Hematopoietic multipotent progenitor cell treated with erythropoietin and hydrocortisone succinate and interleukin-3 and kit ligand, for 4 days (in vitro differentiated cells): ENCODE measurements at regions not wholly inside any gene's neighbourhood (a gene's known extent, or its start where the extent isn't known, plus 50 kb on each side); places are given as distances from the start of the nearest gene placed in this dataset.
"Not testable (repeated sequence)": the region's sequence is repeated elsewhere in the genome, so short reads cannot be mapped to it uniquely, and the experiment has no call there.

Source experiments
- DNase-seq: peaks from one replicate; pipeline ENCODE4 v3.0.0-alpha.2; 2015

DNA sequence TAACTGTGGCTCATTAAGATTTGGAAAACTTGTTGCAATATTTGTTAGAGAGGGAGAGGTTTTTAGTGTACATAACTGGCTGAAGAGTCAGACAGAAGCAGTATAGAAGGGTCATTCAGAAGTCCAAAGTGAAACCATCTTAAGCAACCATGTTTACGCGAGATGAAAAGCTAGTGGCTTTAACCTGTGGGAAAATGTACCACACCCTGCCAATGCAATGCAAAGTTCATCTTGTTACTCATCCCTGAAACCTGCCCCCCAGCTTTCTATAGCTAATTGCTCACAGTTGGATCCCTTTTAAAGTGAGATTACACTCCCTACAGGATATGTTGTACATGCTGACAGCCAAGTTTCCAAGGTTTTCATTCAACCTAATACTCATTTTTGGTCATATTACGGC lies 96.7 kb upstream of the RAPGEF2 start:
- no peak for DNase-seq

DNA sequence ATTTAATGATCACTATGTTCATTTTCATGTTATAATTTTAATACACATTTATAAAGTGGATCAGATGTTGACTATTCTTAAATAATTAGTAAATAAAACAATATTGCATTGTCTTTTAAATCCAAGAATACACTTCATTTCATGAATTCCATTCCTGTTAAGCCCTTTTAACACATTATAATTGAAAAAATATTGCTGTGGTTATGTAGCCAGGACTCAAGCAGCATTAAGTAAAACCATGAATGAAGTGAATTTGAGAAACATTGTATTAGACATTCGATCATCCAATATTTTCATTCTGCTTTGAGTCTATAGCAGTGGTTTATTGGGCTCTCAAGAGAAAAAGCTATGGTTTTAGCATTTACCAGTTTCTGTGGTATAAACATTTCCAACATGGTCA lies 94.2 kb upstream of the RAPGEF2 start:
- DNase-seq: no peak

DNA sequence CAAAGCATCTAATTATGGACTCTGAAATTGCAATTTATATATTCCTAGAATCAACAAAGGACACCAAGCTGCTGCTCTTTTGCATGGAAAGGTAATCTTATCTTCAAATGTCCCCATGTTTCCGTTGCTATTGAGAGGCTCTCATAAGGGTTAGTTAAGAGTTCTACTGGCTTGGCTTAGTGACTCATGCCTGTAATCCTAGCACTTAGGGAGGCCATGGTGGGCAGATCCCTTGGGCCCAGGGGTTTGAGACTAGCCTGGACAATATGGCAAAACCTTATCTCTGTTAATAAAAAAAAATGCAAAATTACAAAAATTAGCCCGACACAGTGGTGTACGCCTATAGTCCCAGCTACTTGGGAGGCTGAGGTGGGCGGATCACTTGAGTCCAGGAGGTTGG lies 93.4 kb upstream of the RAPGEF2 start:
- DNase-seq: no peak

DNA sequence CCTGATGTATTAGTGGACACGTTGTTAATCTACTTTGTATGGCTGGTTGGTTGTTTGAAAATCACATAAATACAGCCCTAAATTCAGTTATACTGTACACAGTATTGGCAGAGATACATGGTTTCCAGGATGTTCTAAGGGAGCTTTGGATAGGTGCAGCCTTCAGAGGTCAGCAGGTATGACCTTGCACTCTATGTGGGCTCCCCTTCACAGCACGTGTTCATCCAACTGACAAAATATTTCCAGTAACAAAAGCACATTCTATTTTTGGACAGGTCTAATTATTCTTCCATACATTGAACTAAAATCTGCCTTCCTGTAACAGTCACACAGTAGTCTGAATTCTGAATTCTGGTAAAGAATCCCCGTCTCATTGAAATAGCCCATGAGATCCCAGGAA lies 92.8 kb upstream of the RAPGEF2 start:
- no peak for DNase-seq

DNA sequence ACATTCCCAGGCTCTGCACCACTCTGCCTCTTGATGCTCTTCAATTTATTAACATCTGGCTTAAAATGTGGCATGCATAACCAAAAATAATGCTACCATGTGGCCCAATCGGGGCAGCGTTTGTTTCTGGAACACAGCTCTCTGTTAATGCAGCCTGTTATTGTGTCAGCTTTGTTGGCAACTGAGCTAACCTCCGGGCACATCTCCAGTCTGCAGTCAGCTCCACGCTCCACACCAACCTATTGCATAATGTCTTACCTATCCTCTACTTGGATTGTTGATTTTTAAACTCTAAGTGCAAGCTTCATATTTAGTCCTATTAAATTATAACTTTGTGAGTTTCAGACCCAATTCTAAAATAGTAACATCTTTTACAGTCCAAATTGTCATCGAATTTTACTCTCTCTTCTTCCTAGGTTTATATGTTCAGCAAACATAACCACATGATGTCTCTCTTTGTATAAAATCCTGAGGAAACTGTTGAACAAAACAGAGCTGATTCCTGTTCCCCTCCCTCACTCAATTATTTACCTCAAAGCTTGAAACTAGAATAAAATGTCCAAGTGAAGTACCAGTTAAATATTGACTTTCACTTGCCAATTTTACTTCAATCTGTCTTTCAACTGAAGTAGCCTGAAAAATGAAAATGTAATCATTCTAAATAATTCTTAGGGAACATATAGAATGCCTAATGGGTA lies 92.2 kb upstream of the RAPGEF2 start:
- DNase-seq: no peak

DNA sequence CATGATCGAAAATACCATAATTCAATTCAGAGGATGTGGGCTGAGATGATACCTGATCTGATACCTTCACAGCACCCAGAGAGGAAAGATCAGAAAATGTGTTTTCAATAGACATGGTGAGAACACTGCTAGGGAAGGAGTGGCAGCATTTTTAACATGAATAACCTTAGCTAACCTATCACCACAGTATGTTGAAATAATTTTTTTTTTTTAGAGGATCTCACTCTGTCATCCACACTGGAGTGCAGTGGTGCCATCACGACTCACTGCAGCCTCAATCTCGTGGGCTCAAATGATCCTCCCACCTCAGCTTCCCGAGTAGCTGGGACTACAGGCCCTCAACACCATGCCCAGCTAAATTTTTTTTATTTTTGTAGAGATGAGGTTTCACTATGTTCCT lies 90.5 kb upstream of the RAPGEF2 start:
- no peak for DNase-seq

DNA sequence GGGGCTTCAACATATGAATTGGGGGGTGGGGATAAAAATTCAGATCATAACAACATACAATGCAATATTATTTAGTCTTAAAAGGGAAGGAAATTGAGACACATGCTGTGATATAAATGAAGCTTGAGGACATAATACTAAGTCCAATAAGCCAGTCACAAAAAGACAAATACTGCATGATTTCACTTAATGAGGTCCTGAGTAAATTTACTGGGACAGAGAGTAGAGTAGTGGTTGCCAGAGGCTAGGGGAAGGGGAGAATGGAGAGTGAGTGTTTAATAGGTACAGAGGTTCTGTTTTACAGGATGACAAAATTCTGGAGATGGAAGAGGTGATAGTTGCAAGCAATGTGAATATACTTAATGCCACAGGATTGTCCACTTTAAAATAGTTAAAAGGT lies 89.2 kb upstream of the RAPGEF2 start:
- no peak for DNase-seq

DNA sequence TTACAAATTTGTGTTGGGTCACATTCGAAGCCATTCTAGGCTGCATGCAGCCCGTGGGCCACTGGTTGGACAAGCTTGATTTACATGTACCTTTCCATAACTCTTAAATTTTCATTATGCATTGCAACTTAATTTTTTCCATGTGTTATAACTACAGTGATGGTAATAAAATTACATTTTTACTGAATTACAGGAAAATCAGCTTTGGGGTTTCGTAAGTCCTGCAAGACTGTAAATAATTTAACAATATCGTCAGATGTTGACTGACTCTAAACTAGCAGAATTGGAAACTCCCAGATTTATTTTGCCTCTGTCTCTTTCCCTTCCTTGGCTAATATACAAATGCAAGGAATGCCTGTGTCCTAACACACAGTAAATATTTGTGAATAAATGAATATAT lies 88.0 kb upstream of the RAPGEF2 start:
- no peak for DNase-seq

DNA sequence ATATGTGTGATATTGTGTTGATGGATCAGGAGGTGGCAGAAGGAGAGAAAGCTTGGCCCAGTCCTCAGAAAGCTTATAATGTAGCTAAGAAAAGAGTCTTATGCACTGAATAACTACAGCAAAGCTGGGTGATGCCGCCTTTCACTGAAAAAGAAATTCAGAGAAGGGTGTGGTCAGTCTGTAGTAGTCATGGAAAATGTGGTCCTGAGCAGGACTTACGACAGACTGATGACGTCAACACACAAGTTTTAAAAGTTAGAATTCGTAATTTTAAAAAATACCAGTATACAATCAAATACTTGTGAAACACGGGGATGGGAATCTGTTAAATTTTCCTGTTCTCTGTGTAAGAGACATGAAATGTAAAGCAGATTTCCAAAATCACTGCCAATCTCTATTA lies 87.0 kb upstream of the RAPGEF2 start:
- peak; percentile 41 for DNase-seq

DNA sequence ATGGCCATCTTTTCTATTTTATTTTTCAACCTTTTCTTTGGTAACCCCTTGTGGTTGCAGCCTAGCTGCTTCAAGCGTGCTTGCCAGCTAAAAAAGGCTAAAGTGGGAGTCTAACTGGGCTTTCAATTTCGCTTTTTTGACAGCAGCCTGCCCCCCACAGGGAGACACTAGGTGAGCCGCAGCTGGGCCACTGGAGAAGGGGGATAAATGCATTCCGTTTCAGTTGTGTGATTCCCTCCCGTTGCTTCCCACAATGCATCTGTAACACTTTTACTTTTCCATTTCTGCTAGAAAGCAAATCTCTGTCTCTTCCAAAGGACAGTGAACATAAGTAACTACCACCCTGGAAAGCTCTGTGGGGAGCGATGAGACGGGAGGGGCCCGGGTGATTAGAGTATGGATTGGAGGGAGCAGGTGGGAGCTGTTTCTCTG lies 86.3 kb upstream of the RAPGEF2 start:
- DNase-seq: peak; percentile 34

DNA sequence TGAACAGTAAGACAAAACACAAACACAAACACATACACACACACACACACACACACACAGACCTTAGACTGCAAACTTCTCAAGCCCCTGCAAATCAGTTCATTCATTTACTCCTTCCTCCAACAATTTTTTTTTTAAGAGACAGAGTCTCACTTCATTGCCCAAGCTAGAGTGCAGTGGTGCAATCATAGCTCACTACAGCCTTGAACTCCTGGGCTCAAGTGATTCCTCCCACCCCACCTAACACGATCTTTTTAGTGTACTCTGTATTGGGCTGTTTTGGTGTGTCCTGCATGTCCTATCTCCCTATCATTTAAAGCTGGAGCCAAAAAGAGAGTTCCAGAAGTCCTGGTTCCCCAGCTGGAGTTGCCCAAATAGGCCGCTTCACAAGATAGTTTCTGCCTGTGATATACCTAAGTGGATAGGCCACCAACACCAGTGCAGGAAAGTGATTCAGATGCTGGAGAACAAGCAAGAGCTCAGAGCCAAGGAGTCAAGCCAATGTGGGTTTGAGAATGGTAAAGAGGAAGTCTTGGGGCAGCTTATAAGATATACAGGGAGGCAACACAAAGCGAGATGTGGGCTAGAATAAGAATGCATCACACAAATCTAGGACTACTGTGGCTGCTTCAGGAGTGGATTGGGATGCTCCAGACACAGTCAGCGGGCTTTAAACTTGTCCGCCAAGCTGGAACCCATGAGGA lies 85.4 kb upstream of the RAPGEF2 start:
- peak; percentile 73 for DNase-seq

DNA sequence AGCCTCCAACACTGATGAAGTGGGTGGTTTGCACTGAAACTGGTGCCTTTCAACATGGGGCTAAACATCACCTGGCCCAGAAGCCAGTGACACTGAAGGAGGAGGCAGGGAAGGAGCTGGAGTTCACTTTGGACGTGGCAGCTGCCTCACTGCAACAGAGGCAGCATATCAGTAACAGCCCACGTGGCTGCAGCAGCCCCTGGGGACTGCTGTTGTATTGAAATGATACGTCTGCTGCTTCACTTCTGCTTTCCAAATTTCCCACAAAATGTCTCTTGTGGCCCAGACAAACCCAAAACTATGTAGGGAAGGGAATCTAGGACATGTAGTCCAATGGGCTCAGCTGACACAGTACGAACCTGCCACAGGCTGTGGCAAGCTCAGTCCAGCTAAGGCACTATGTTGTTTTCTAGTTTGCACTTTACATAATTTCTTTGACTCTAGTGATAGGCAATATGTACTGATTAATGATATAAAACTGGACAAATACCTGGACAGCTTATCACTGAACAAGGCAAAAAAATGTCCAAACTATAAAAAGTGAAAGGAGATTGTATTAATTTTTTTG lies 84.7 kb upstream of the RAPGEF2 start:
- DNase-seq: peak; percentile 73

DNA sequence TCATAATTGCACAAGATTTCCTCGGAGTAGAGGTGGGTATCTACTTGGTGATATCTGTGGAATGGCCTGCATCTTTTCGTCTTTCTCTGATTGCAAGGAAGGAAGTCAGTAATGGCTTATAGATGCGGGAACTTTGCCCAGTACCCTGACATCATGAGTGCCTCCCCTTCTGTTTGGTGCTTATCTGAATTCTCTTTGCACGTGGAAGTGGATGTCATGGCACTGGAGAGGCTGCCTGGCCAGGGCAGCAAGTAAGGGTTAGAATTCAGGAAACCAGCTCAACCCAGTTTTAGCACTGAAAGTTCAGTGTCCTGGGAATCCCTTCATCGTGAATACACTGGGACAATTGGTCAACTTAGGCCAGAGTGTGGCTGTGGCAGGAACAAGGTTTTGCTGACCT lies 83.5 kb upstream of the RAPGEF2 start:
- DNase-seq: no peak

DNA sequence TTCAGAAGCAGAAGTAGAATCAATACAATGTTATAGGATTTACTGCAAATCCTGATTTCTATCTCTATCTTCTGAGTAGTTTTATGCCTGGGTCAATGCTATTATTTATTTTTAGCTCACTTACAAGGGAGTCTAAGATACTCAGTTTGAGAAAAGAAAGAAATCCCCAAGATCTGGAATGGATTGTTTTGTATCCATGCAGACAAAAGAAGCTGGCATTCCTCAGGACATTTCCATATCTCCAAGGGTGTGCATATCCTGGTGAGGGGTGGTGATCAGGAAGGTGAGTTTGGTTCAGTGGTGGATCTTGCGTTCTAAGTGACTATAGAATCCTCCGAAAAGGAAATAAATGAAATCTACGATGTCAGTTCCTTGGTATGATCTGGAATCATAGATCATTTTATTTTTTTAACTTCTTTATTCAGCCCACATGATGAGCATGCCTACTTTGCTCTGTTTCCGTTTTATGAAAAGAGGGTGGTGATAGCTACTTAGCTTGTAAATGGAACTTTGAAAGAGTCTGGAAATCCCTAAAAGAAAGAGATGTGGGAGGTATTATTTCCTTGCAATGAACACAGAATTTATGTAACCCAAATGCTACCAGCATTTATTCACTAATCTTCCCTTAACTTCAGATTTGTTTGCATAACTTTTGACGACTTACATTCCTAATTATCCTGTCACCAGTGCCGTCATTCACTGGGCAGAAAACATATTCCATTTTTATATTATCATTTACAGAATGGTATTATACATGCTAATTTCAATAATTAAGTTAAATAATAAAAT lies 81.1 kb upstream of the RAPGEF2 start:
- no peak for DNase-seq

DNA sequence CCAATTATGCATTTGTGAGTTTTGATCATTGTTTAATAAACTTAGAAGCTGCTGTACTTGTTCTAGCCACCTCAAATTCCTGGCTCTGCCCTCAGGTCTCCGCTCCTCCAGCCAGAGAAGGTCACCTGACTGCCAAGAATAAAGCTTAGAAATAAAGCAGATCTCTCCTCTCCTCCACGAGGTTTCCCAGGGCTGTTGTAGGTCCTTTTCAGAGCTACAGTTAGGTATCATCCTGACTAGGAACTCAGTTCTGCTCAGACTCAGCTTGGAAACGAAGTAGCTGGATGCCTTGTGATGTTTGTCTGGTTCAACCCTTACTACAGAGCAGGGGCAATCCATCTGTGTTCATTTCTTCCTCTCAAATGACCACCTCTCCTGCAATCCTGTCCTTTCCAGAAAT lies 79.1 kb upstream of the RAPGEF2 start:
- no peak for DNase-seq

DNA sequence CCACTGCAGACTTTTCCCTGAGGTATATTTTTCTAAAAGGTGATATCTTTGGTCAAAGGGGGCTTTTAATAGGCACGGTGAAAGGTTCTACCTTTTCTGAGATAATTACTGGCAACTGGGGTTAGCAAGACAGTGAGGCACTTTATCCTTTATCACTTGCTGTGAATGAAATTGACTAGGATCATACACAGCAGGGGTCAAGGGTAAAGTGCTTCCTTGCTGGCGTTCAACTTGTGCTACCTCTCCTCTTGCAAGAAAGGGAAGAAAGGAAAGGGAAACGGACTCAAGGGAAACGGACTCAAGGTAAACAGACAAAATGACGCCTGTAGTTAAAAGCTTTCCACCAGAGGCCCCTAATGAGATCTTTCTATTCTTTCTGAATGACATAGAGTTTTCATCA lies 78.6 kb upstream of the RAPGEF2 start:
- peak; percentile 24 for DNase-seq

DNA sequence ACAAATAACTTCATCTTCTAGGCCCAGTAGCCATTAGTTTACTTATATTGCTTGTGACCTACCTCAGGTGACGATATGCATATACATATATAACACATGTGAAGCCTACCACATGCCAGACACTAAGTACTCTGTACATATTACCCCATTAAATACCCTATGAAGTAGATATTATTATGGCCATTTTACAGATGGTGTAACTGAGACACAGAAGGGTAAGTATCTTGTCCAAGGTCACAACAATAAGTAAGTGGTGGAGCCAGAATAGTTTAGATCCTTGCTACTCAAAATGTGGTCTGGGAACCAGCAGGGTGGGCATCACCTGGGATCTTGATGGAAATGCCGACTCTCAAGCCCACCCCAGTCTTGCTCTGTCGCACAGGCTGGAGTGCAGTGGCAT lies 78.1 kb upstream of the RAPGEF2 start:
- no peak for DNase-seq

DNA sequence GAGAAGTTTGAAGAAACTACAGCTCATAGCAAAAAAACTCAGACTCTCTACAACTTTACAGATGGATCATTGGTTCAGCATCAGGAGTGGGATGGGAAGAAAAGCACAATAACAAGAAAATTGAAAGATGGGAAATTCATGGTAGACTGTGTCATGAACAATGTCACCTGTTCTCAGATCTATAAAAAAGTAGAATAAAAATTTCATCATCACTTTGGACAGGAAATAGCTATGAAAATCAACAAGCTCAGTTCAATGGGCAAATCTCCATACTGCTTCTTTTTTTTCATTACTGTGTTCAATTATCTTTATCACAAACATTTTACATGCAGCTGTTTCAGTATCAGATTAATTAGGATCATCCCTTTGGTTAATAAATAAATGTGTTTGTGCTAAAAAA lies 76.5 kb upstream of the RAPGEF2 start:
- no peak for DNase-seq

DNA sequence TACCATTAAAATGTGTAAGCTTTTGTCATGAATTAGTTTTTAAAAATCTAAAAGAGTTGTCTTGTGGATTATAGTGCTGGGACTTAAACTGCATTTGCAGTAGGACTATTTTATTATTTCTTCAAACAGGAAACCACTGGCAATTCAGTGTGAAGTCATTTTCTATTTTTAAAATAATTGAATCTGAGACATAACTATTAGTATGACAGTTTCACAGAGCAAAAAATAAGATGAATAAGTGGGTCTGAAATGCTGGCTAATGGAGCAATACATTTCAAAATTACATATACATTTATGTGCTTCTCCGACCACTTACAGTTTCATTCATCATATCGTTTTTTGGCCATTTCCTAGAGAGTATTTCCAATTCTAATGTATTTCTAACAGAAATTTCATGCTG lies 75.3 kb upstream of the RAPGEF2 start:
- no peak for DNase-seq

DNA sequence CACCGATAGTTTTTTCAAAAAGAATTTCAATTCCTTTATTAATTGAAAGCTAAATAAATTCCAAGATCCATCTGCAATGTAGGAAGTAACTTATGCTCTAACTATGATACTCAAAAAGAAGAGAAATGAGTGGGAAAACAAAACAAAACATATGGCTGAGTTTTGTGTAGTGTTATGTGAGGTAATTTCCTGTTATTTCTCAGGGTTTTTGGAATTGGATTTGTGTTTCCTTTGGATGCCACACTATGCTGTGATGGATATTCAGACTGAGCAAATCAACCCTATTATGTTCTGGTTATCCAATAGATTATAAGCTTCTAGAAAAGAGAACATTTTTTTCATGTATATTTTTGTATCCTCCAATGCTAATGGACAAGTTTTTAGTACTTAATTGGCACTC lies 73.4 kb upstream of the RAPGEF2 start:
- DNase-seq: no peak

DNA sequence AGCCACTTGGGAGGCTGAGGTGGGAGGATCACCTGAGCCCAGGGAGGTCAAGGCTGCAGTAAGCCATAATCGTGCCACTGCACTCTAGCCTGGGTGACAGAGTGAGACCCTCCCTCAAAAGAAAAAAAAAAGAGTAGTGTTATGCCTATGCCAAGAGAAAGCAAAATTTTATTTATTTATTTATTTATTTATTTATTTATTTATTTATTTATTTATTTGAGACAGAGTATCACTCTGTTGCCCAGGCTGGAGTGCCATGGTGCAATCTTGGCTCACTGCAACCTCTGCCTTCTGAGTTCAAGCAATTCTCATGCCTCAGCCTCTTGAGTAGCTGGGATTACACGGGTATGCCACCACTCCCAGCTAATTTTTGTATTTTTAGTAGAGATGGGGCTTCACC lies 72.6 kb upstream of the RAPGEF2 start:
- DNase-seq: not testable (repeated sequence)

DNA sequence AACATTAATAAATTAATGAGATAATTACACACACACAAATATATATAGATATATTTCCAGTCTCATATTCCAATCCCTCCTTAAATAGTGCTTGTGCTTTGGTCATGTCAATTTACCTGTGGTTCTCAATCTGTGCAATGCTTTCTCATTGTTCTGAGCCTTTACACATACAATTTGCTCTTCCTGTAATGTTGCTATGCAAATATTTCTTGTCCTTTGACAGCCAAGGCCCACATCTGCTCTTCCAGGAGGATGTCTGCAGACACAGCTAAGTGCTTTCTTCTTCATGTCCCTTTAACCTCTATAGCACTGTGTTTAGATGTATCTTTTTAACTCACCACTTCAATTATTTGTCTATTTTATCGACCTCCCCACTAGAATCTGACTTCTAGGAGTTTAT lies 67.3 kb upstream of the RAPGEF2 start:
- DNase-seq: no peak

DNA sequence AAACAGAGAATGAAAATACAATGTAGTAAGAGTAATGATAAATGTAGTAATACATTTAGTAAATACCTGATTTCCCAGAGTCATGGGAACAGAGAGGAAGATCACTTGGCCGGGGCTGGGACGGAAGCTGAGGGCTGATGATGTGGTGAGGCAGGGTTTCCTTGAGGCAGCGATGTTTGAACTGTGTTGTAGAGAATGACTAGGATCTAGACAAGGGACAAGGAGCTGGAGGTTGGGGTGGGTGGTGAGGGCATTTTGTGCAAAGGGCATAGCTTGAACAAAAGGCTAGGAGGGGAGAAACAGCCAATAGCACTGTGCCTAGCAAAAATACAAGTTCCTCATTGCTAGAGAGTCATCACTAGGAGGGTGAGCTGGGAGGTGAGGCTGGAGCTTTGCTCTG lies 64.3 kb upstream of the RAPGEF2 start:
- DNase-seq: peak; percentile 49
